IMR-90 (cell line): ENCODE measurements at regions not wholly inside any gene's neighbourhood (a gene's known extent, or its start where the extent isn't known, plus 50 kb on each side); places are given as distances from the start of the nearest gene placed in this dataset.

Experiments used
- ATAC-seq: fragments of 200-7000 bp; cut with Tn5 transposase; 2 replicates; pipeline ENCODE4 v1.9.1; 2020; ENCODE audit warnings: low read depth, mild to moderate bottlenecking, moderate library complexity
- BruUV-seq: library from RNA; stranded (reverse); fragments of 400-500 nt; replicated peaks from 2 replicates; lab custom pipeline; 2021; lab: Mats Ljungman, UMichigan
- CTCF ChIA-PET: fragments of 300-600 bp; formaldehyde crosslinking; extraction: SDS; loops from one replicate; lab custom pipeline; 2021; ENCODE audit warnings: antibody characterized with exemption; lab: Yijun Ruan, JAX
- POLR2A ChIA-PET: fragments of 300-600 bp; sonication (Branson Sonifier 250); formaldehyde crosslinking; loops from one replicate; lab custom pipeline; 2022; ENCODE audit warnings: antibody characterized with exemption; ENCODE audit not compliant: unreplicated experiment; lab: Charles Lee
- DNase-seq: peaks from one replicate; pipeline ENCODE4 v3.0.0; 2013
- H2AFZ ChIP-seq: replicated peaks from 2 replicates; pipeline ENCODE3; 2013; ENCODE audit warnings: low read length, mild to moderate bottlenecking; ENCODE audit not compliant: poor library complexity
- H2AK5ac ChIP-seq: 2 replicates; pipeline ENCODE4 v1.6.1; 2013; ENCODE audit warnings: low read depth, low read length, inconsistent platforms
- H2AK9ac ChIP-seq: replicated peaks from 2 replicates; pipeline ENCODE3; 2013; ENCODE audit warnings: mild to moderate bottlenecking, low read depth, low read length, moderate library complexity; ENCODE audit not compliant: poor library complexity
- H2BK120ac ChIP-seq: 2 replicates; pipeline ENCODE4 v1.6.1; 2013; ENCODE audit warnings: low read depth, low read length, inconsistent platforms
- H2BK15ac ChIP-seq: 3 replicates; pipeline ENCODE4 v1.6.1; 2013; ENCODE audit warnings: low read depth, low read length, inconsistent platforms
- H2BK20ac ChIP-seq: 2 replicates; pipeline ENCODE4 v1.6.1; 2013; ENCODE audit warnings: low read depth, mild to moderate bottlenecking, inconsistent platforms, low read length, moderate library complexity
- H2BK5ac ChIP-seq: 2 replicates; pipeline ENCODE4 v1.6.1; 2013; ENCODE audit warnings: mild to moderate bottlenecking, low read depth, low read length, inconsistent platforms; ENCODE audit not compliant: poor library complexity, severe bottlenecking
- H3K14ac ChIP-seq: replicated peaks from 2 replicates; pipeline ENCODE4 v1.6.1; 2013; ENCODE audit warnings: low read depth, low read length, inconsistent platforms
- H3K18ac ChIP-seq: 2 replicates; pipeline ENCODE4 v1.6.1; 2013; ENCODE audit warnings: low read depth, low read length, control low read depth
- H3K23ac ChIP-seq: 2 replicates; pipeline ENCODE4 v1.6.1; 2013; ENCODE audit warnings: low read depth, low read length, inconsistent platforms
- H3K27ac ChIP-seq: 2 replicates; pipeline ENCODE4 v1.5.1; 2013; ENCODE audit warnings: mild to moderate bottlenecking, control low read depth, low read length; ENCODE audit not compliant: insufficient read depth
- H3K27me3 ChIP-seq: 2 replicates; pipeline ENCODE4 v1.6.1; 2013; ENCODE audit warnings: low read length; ENCODE audit not compliant: control insufficient read depth, insufficient read depth
- H3K36me3 ChIP-seq: 2 replicates; pipeline ENCODE4 v1.6.1; 2013; ENCODE audit warnings: low read length, mixed read lengths; ENCODE audit not compliant: control insufficient read depth, insufficient read depth
- H3K4ac ChIP-seq: 2 replicates; pipeline ENCODE4 v1.6.1; 2013; ENCODE audit warnings: low read depth, low read length, inconsistent platforms
- H3K4me1 ChIP-seq: 2 replicates; pipeline ENCODE4 v1.6.1; 2013; ENCODE audit warnings: low read length, mixed read lengths; ENCODE audit not compliant: control insufficient read depth, insufficient read depth
- H3K4me2 ChIP-seq: 2 replicates; pipeline ENCODE4 v1.6.1; 2013; ENCODE audit warnings: low read depth, mild to moderate bottlenecking, control low read depth, low read length, moderate library complexity
- H3K4me3 ChIP-seq: 2 replicates; pipeline ENCODE4 v1.5.1; 2013; ENCODE audit warnings: low read depth, mild to moderate bottlenecking, control low read depth, low read length, moderate library complexity; ENCODE audit not compliant: insufficient read depth
- H3K56ac ChIP-seq: 2 replicates; pipeline ENCODE4 v1.6.1; 2013; ENCODE audit warnings: low read length, inconsistent platforms; ENCODE audit not compliant: insufficient read depth; ENCODE audit errors: extremely low read depth
- H3K79me1 ChIP-seq, 2 experiments: 2 replicates each; pipeline ENCODE4 v1.6.1; 2013; ENCODE audit warnings: low read length in 2 of 2, inconsistent platforms in 1 of 2, low read depth in 1 of 2
- H3K9ac ChIP-seq: 2 replicates; pipeline ENCODE4 v1.6.1; 2013; ENCODE audit warnings: low read depth, low read length, control low read depth
- H3K9me1 ChIP-seq: 2 replicates; pipeline ENCODE4 v1.6.1; 2013; ENCODE audit warnings: low read length, inconsistent platforms; ENCODE audit not compliant: insufficient read depth
- H3K9me3 ChIP-seq: 2 replicates; pipeline ENCODE4 v1.6.1; 2013; ENCODE audit warnings: low read length; ENCODE audit not compliant: control insufficient read depth, insufficient read depth
- H4K20me1 ChIP-seq: 2 replicates; pipeline ENCODE4 v1.6.1; 2013; ENCODE audit warnings: low read length, inconsistent platforms; ENCODE audit not compliant: insufficient read depth
- H4K5ac ChIP-seq: 2 replicates; pipeline ENCODE4 v1.6.1; 2013; ENCODE audit warnings: mild to moderate bottlenecking, low read depth, low read length, control low read depth
- H4K8ac ChIP-seq, 2 experiments: 2 replicates each; pipeline ENCODE4 v1.6.1; 2013; ENCODE audit warnings: low read depth in 2 of 2, low read length in 2 of 2, control low read depth in 1 of 2, inconsistent platforms in 1 of 2
- H4K91ac ChIP-seq: 2 replicates; pipeline ENCODE4 v1.6.1; 2013; ENCODE audit warnings: low read depth, low read length, inconsistent platforms; ENCODE audit not compliant: insufficient read depth
- BHLHE40 ChIP-seq: fragments of 150-350 bp; IDR thresholded peaks from 2 replicates; pipeline ENCODE4 v1.6.1; 2016; ENCODE audit warnings: mild to moderate bottlenecking, low read depth, low read length
- CEBPB ChIP-seq: IDR thresholded peaks from 2 replicates; pipeline ENCODE4 v1.6.1; 2012; ENCODE audit warnings: low read depth, low read length, improper control_type of control experiment
- CHD1 ChIP-seq: IDR thresholded peaks from 2 replicates; pipeline ENCODE4 v1.6.1; 2012; ENCODE audit warnings: low read depth, low read length, improper control_type of control experiment
- CTCF ChIP-seq: conservative IDR thresholded peaks from 2 replicates; pipeline ENCODE4 v1.5.1; 2012; ENCODE audit warnings: mild to moderate bottlenecking, low read depth, low read length, improper control_type of control experiment
- ELK1 ChIP-seq: fragments of 150-350 bp; IDR thresholded peaks from 2 replicates; pipeline ENCODE4 v1.6.1; 2016; ENCODE audit warnings: low read depth, mild to moderate bottlenecking, low read length, moderate library complexity, borderline replicate concordance
- FOS ChIP-seq: fragments of 150-350 bp; IDR thresholded peaks from 2 replicates; pipeline ENCODE4 v1.6.1; 2016; ENCODE audit warnings: low read depth, low read length
- MAFK ChIP-seq: IDR thresholded peaks from 2 replicates; pipeline ENCODE4 v1.6.1; 2012; ENCODE audit warnings: low read depth, low read length, improper control_type of control experiment
- MAZ ChIP-seq: IDR thresholded peaks from 2 replicates; pipeline ENCODE4 v1.6.1; 2012; ENCODE audit warnings: low read depth, mild to moderate bottlenecking, low read length, improper control_type of control experiment, moderate library complexity, borderline replicate concordance
- MXI1 ChIP-seq: IDR thresholded peaks from 2 replicates; pipeline ENCODE4 v1.6.1; 2012; ENCODE audit warnings: low read depth, mild to moderate bottlenecking, low read length, moderate library complexity, borderline replicate concordance
- NFE2L2 ChIP-seq: fragments of 150-350 bp; IDR thresholded peaks from 2 replicates; pipeline ENCODE4 v1.6.1; 2016; ENCODE audit warnings: low read depth, mild to moderate bottlenecking, low read length
- POLR2A ChIP-seq: IDR thresholded peaks from 2 replicates; pipeline ENCODE4 v1.6.1; 2012; ENCODE audit warnings: mild to moderate bottlenecking, low read depth, low read length
- RAD21 ChIP-seq: IDR thresholded peaks from 2 replicates; pipeline ENCODE4 v1.6.1; 2012; ENCODE audit warnings: low read length, improper control_type of control experiment
- RCOR1 ChIP-seq: IDR thresholded peaks from 2 replicates; pipeline ENCODE4 v1.6.1; 2012; ENCODE audit warnings: mild to moderate bottlenecking, low read length, improper control_type of control experiment; ENCODE audit not compliant: insufficient replicate concordance
- RFX5 ChIP-seq: IDR thresholded peaks from 2 replicates; pipeline ENCODE4 v1.8.0; 2012; ENCODE audit warnings: low read depth, mild to moderate bottlenecking, low read length, moderate library complexity
- SMC3 ChIP-seq: fragments of 150-350 bp; IDR thresholded peaks from 2 replicates; pipeline ENCODE4 v1.6.1; 2016; ENCODE audit warnings: low read depth, mild to moderate bottlenecking, antibody characterized with exemption, low read length, moderate library complexity
- WGBS, 2 experiments: methylation state at CpG; one replicate each; pipeline versions ENCODE4 v1.1.5 to v1.1.7; 2013; ENCODE audit warnings: missing lambda C conversion rate in 2 of 2; ENCODE audit not compliant: insufficient read length in 1 of 2; ENCODE audit errors: extremely low coverage in 2 of 2; 5-methylcytosine and 5-hydroxymethylcytosine counted together
- dilution Hi-C: fragments of 300-500 bp; cut with HindIII; formaldehyde crosslinking; loops from one replicate; pipeline ENCODE4 v1.14.3; 2018; ENCODE audit warnings: low sequenced_read_pairs; ENCODE audit not compliant: unreplicated experiment
- in situ Hi-C: fragments of 300-500 bp; cut with MboI; formaldehyde crosslinking; loops from 3 replicates; pipeline ENCODE4 v1.14.3; 2019; ENCODE audit warnings: low sequenced_read_pairs, inconsistent platforms, mixed read lengths
- intact Hi-C: fragments of 100-400 bp; cut with micrococcal nuclease; formaldehyde crosslinking; loops from 2 replicates; pipeline ENCODE4 v1.10.0; 2022
- TF ChIP-seq, protein P1 (sequence below): fragments of 150-350 bp; IDR thresholded peaks from 2 replicates; pipeline ENCODE4 v1.6.1; 2017; ENCODE audit warnings: mild to moderate bottlenecking, antibody characterized with exemption, low read length, low read depth

DNA sequence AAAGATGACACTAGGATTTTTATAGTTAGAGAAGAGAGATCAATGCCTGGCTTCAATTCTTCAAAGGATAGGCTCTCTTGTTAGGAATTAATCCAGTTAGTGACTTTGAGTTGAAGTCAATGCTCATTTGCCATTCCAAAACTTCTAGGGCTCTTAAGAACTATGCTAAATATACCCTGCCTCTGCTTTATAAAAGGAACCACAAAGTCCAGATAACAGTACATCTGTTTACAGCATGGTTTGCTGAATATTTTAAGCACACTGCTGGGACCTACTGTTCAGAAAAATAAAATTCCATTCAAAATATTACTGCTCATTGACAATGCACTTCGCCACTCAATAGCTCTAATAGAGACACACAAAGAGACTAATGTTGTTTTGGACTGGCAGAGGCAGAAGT, 786.6 kb upstream of the DPPA4 start:
- no peaks in the 10 kb centered on the region for H3K79me1 ChIP-seq
- H2AK9ac ChIP-seq: no peak overlapping the region
- ChIA-PET CTCF (interaction anchor here (0.5 kb wide), 1 partner anchor 545 kb away, joined by 4 read pairs; no protein-coding TSS in a partner anchor), POLR2A (no interaction called here)
- no peak overlapping the region for H3K18ac ChIP-seq
- H3K27me3 ChIP-seq: no peaks in the 10 kb centered on the region
- no peaks in the 10 kb centered on the region for H3K36me3 ChIP-seq
- no peaks in the 10 kb centered on the region for H3K9me3 ChIP-seq
- dilution Hi-C loops (no loop called here), intact Hi-C loops (no loop called here), in situ Hi-C loops (no loop called here)
- no peak overlapping the region for H3K27ac ChIP-seq
- no peak overlapping the region for H2AK5ac ChIP-seq
- H3K4me1 ChIP-seq: no peaks in the 10 kb centered on the region
- no peak overlapping the region for H2BK5ac ChIP-seq
- H4K91ac ChIP-seq: no peak overlapping the region
- H4K8ac ChIP-seq: no peak overlapping the region
- no CpG with 5 or more reads among the region's 1 CpG for WGBS, 2 experiments
- no peak overlapping the region for H3K23ac ChIP-seq
- H4K5ac ChIP-seq: no peak overlapping the region
- no peak overlapping the region for H3K56ac ChIP-seq
- H3K4ac ChIP-seq: no peak overlapping the region
- no peak overlapping the region for H3K4me3 ChIP-seq
- no peak overlapping the region for H2BK120ac ChIP-seq
- DNase-seq (peak; percentile 27), ATAC-seq (no peak)
- H4K20me1 ChIP-seq: no peaks in the 10 kb centered on the region
- no peak overlapping the region for H3K4me2 ChIP-seq
- H3K9ac ChIP-seq: no peak overlapping the region
- no peak overlapping the region for H3K14ac ChIP-seq
- no TSS peak for BruUV-seq
- TF ChIP-seq CTCF (no peak), RCOR1 (no peak), MXI1 (no peak), FOS (no peak), SMC3 (no peak), MAZ (no peak), POLR2A (no peak), ELK1 (no peak), MAFK (no peak), BHLHE40 (no peak), RAD21 (no peak), RFX5 (no peak), CEBPB (no peak), CHD1 (no peak), NFE2L2 (no peak)
- TF ChIP-seq, protein P1, sequence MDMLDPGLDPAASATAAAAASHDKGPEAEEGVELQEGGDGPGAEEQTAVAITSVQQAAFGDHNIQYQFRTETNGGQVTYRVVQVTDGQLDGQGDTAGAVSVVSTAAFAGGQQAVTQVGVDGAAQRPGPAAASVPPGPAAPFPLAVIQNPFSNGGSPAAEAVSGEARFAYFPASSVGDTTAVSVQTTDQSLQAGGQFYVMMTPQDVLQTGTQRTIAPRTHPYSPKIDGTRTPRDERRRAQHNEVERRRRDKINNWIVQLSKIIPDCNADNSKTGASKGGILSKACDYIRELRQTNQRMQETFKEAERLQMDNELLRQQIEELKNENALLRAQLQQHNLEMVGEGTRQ: no peak
- H2AFZ ChIP-seq: no peak overlapping the region
- H2BK15ac ChIP-seq: no peak overlapping the region
- H2BK20ac ChIP-seq: no peak overlapping the region
- no peaks in the 10 kb centered on the region for H3K9me1 ChIP-seq
